RWPE2 (cell line): ENCODE measurements at regions not wholly inside any gene's neighbourhood (a gene's known extent, or its start where the extent isn't known, plus 50 kb on each side); places are given as distances from the start of the nearest gene placed in this dataset.

ENCODE experiments used
- ATAC-seq: fragments of 200-7000 bp; cut with Tn5 transposase; 3 replicates; pipeline ENCODE4 v1.9.1; 2021; ENCODE audit warnings: low read depth
- DNase-seq: peaks from one replicate; pipeline ENCODE4 v3.0.0-alpha.2; 2020; ENCODE audit warnings: low spot score
- H3K27ac ChIP-seq: fragments of 450-650 bp; 2 replicates; pipeline ENCODE4 v1.5.1; 2017; ENCODE audit warnings: mild to moderate bottlenecking; ENCODE audit not compliant: poor library complexity, severe bottlenecking
- H3K27me3 ChIP-seq: fragments of 250-450 bp; sonication (Bioruptor Pico); 2 replicates; pipeline ENCODE4 v1.5.1; 2021; ENCODE audit warnings: mild to moderate bottlenecking, moderate library complexity; ENCODE audit not compliant: insufficient read depth, poor library complexity, severe bottlenecking
- H3K36me3 ChIP-seq: fragments of 250-450 bp; sonication (Bioruptor Pico); 2 replicates; pipeline ENCODE4 v1.5.1; 2020; ENCODE audit warnings: low read depth, mild to moderate bottlenecking, moderate library complexity
- H3K4me1 ChIP-seq: fragments of 250-450 bp; sonication (Bioruptor Pico); 2 replicates; pipeline ENCODE4 v1.5.1; 2021; ENCODE audit warnings: mild to moderate bottlenecking, moderate library complexity; ENCODE audit not compliant: insufficient read depth, poor library complexity, severe bottlenecking
- H3K4me3 ChIP-seq: fragments of 250-450 bp; sonication (Bioruptor Pico); 2 replicates; pipeline ENCODE4 v1.5.1; 2021; ENCODE audit warnings: mild to moderate bottlenecking, moderate library complexity; ENCODE audit not compliant: severe bottlenecking
- H3K9me3 ChIP-seq: fragments of 250-450 bp; sonication (Bioruptor Pico); 2 replicates; pipeline ENCODE4 v1.5.1; 2021; ENCODE audit warnings: mild to moderate bottlenecking, moderate library complexity; ENCODE audit not compliant: severe bottlenecking
- TF ChIP-seq, protein P1 (sequence below): fragments of 450-650 bp; IDR thresholded peaks from one replicate; pipeline ENCODE4 v1.5.1; 2017; ENCODE audit warnings: mild to moderate bottlenecking, moderate library complexity; ENCODE audit not compliant: poor library complexity, severe bottlenecking

DNA sequence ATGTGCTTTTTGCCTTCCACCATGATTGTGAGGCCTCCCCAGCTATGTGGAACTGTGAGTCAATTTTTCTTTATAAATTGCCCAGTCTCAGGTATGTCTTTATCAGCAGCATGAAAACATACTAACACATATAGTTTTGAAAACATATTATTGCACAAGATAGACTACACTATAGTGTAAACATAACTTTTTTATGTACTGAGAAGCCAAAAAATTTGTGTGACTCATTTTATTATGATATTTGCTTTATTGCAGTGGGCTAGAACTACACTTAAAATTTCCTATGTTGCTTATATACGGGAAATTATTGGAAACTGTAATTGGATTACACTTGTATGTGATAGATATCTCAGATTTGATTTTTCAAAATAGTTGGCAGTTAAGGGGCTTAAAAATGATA lies 885.5 kb upstream of the FBXO33 start:
- no peak for ATAC-seq
- TF ChIP-seq, protein P1, sequence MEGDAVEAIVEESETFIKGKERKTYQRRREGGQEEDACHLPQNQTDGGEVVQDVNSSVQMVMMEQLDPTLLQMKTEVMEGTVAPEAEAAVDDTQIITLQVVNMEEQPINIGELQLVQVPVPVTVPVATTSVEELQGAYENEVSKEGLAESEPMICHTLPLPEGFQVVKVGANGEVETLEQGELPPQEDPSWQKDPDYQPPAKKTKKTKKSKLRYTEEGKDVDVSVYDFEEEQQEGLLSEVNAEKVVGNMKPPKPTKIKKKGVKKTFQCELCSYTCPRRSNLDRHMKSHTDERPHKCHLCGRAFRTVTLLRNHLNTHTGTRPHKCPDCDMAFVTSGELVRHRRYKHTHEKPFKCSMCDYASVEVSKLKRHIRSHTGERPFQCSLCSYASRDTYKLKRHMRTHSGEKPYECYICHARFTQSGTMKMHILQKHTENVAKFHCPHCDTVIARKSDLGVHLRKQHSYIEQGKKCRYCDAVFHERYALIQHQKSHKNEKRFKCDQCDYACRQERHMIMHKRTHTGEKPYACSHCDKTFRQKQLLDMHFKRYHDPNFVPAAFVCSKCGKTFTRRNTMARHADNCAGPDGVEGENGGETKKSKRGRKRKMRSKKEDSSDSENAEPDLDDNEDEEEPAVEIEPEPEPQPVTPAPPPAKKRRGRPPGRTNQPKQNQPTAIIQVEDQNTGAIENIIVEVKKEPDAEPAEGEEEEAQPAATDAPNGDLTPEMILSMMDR: no peak

DNA sequence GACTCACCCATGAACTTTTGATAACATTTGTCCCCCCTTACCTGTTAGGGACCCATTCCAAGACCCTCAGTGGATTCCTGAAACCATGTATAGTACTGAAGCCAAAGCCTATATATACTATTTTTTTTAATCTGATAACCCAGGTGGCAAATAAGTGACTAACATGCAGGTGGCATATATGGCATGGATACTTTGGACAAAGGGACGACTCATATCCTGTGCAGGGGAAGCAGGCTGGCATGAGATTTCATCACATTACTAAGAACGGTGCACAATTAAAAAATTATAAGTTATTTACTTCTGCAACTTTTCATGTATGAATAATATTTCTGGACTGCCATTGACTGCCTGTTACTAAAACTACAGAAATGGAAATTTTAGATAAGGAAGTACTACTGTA lies 880.1 kb upstream of the FBXO33 start:
- no peaks in the 10 kb centered on the region for H3K4me1 ChIP-seq
- no peaks in the 10 kb centered on the region for H3K27me3 ChIP-seq
- ATAC-seq (peak; percentile 53; the same call in 2 of the 3 replicates), DNase-seq (no peak)
- no peaks in the 10 kb centered on the region for H3K36me3 ChIP-seq
- H3K4me3 ChIP-seq: no peak overlapping the region
- no peak overlapping the region for H3K27ac ChIP-seq
- TF ChIP-seq, protein P1: no peak
- no peaks in the 10 kb centered on the region for H3K9me3 ChIP-seq

More for the DNA sequence above, 885.5 kb upstream of the FBXO33 start:
- DNase-seq: no peak
- H3K4me1 ChIP-seq: no peaks in the 10 kb centered on the region
- H3K27ac ChIP-seq: no peak overlapping the region
- H3K4me3 ChIP-seq: no peak overlapping the region
- no peaks in the 10 kb centered on the region for H3K36me3 ChIP-seq
- H3K27me3 ChIP-seq: no peaks in the 10 kb centered on the region
- no peaks in the 10 kb centered on the region for H3K9me3 ChIP-seq

DNA sequence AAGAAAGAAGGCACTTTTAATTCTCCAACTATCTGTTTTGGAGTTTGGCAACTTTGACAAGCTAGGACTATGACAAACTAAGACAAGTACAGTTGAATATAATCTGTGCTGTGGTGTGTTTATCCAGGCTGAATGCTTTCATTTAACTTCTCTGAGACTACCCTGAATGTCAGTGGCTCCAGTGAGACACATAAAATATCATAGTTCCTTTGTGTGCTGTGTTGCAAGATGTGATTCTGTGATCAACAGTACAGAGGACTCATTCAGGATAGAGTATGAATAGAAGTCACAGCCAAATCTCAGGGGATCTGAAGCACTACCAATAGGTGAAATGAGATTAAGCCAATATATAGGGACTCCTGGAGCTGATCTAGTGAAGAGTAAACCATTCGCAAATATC lies 876.9 kb upstream of the FBXO33 start:
- H3K36me3 ChIP-seq: no peaks in the 10 kb centered on the region
- no peak overlapping the region for H3K4me3 ChIP-seq
- TF ChIP-seq, protein P1: no peak
- no peak for DNase-seq
- ATAC-seq: no peak
- no peaks in the 10 kb centered on the region for H3K27me3 ChIP-seq
- no peak overlapping the region for H3K27ac ChIP-seq
- H3K4me1 ChIP-seq: no peaks in the 10 kb centered on the region
- no peaks in the 10 kb centered on the region for H3K9me3 ChIP-seq

DNA sequence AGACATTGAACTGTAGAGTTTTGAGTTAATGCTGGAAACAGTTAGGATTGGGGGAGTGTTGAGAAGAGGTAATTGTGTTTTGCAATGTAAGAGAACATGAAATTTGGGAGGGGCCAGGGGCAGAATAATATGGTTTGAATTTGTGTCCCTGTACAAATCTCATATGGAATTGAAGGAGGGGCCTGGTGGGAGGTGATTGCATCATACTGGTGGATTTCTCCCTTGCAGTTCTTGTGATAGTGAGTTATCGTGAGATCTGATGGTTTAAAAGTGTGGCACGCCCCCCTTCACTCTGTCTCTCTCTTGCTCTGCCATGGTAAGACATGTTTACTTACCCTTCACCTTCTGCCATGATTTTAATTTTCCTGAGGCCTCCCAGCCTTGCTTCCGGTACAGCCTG lies 876.0 kb upstream of the FBXO33 start:
- no peak for DNase-seq
- Histone ChIP-seq H3K27me3 (no peaks in the 10 kb centered on the region), H3K27ac (no peak overlapping the region), H3K9me3 (no peaks in the 10 kb centered on the region), H3K4me1 (no peaks in the 10 kb centered on the region), H3K36me3 (no peaks in the 10 kb centered on the region), H3K4me3 (no peak overlapping the region)
- ATAC-seq: no peak
- TF ChIP-seq, protein P1: no peak

DNA sequence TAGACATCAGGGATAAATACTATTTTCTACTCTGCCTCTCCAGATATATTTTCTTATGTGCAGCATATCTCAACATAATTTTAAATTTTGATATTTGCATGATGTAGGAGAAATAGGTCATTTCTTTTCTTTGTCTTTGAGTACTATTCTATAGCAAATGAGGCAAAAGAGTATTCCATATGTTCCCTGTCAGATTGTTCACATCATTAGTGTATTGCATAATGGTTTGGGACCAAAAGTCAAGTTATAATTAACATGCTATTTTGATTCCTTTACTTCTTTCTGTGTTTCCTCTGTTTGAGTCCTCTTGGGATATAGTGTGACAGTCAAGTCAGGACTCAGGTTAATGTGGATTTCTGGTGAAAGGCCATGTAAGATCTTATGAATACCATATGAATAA lies 864.6 kb upstream of the FBXO33 start:
- Histone ChIP-seq H3K4me1 (no peaks in the 10 kb centered on the region), H3K4me3 (no peak overlapping the region), H3K36me3 (no peaks in the 10 kb centered on the region), H3K27ac (no peak overlapping the region), H3K9me3 (no peaks in the 10 kb centered on the region), H3K27me3 (peaks cover 3% of the 10 kb centered on the region)
- no peak for DNase-seq
- TF ChIP-seq, protein P1: no peak
- ATAC-seq: no peak
